Trophoblast cell (in vitro differentiated cells and primary cell): ENCODE measurements at regions not wholly inside any gene's neighbourhood (a gene's known extent, or its start where the extent isn't known, plus 50 kb on each side); places are given as distances from the start of the nearest gene placed in this dataset.
"Not testable (repeated sequence)": the region's sequence is repeated elsewhere in the genome, so short reads cannot be mapped to it uniquely, and the experiment has no call there.

ENCODE experiments used
- DNase-seq, 2 donors: peaks; one replicate each; pipeline ENCODE4 v3.0.0-alpha.2; 2016
- H2AFZ ChIP-seq: 2 replicates; pipeline ENCODE4 v1.6.1; 2013; ENCODE audit warnings: low read length, moderate library complexity, mild to moderate bottlenecking; ENCODE audit not compliant: insufficient read depth, poor library complexity
- H2AK5ac ChIP-seq: 2 replicates; pipeline ENCODE4 v1.6.1; 2013; ENCODE audit warnings: mild to moderate bottlenecking, low read length
- H2BK120ac ChIP-seq: 2 replicates; pipeline ENCODE4 v1.6.1; 2013; ENCODE audit warnings: low read length, mild to moderate bottlenecking, moderate library complexity; ENCODE audit not compliant: insufficient read depth, poor library complexity
- H2BK12ac ChIP-seq: 2 replicates; pipeline ENCODE4 v1.6.1; 2013; ENCODE audit warnings: mild to moderate bottlenecking, low read length, moderate library complexity
- H2BK5ac ChIP-seq: 2 replicates; pipeline ENCODE4 v1.6.1; 2013; ENCODE audit warnings: low read length, low read depth, moderate library complexity, mild to moderate bottlenecking; ENCODE audit not compliant: poor library complexity
- H3K14ac ChIP-seq: 2 replicates; pipeline ENCODE4 v1.6.1; 2013; ENCODE audit warnings: mild to moderate bottlenecking, low read length
- H3K18ac ChIP-seq: 2 replicates; pipeline ENCODE4 v1.6.1; 2013; ENCODE audit warnings: mild to moderate bottlenecking, low read length
- H3K23ac ChIP-seq: 2 replicates; pipeline ENCODE4 v1.6.1; 2013; ENCODE audit warnings: low read length
- H3K27ac ChIP-seq: 2 replicates; pipeline ENCODE4 v1.5.1; 2013; ENCODE audit warnings: low read depth, mild to moderate bottlenecking, inconsistent platforms, low read length, moderate library complexity
- H3K27me3 ChIP-seq: 2 replicates; pipeline ENCODE4 v1.6.1; 2013; ENCODE audit warnings: inconsistent platforms, mild to moderate bottlenecking, low read length, moderate library complexity; ENCODE audit not compliant: insufficient read depth
- H3K36me3 ChIP-seq, 2 experiments: 1 replicate in 1 of 2; 2 replicates in 1 of 2; pipeline ENCODE4 v1.6.1; 2013; ENCODE audit warnings: low read length in 2 of 2, mild to moderate bottlenecking in 2 of 2, moderate library complexity in 1 of 2; ENCODE audit not compliant: insufficient read depth in 2 of 2, control insufficient read depth in 1 of 2
- H3K4ac ChIP-seq: 2 replicates; pipeline ENCODE4 v1.6.1; 2013; ENCODE audit warnings: low read depth, mild to moderate bottlenecking, low read length, moderate library complexity
- H3K4me1 ChIP-seq, 2 experiments: 1 replicate in 1 of 2; 2 replicates in 1 of 2; pipeline ENCODE4 v1.6.1; 2013; ENCODE audit warnings: low read length in 2 of 2, mild to moderate bottlenecking in 2 of 2, moderate library complexity in 1 of 2; ENCODE audit not compliant: insufficient read depth in 2 of 2, control insufficient read depth in 1 of 2
- H3K4me2 ChIP-seq: 2 replicates; pipeline ENCODE4 v1.6.1; 2013; ENCODE audit warnings: inconsistent platforms, mild to moderate bottlenecking, low read length, moderate library complexity
- H3K4me3 ChIP-seq: 2 replicates; pipeline ENCODE4 v1.5.1; 2013; ENCODE audit warnings: mild to moderate bottlenecking, low read depth, low read length, inconsistent platforms
- H3K79me1 ChIP-seq: one replicate; pipeline ENCODE4 v1.6.1; 2013; ENCODE audit warnings: low read length
- H3K79me2 ChIP-seq: 2 replicates; pipeline ENCODE4 v1.6.1; 2013; ENCODE audit warnings: low read length, mild to moderate bottlenecking; ENCODE audit not compliant: control insufficient read depth, insufficient read depth, poor library complexity
- H3K9ac ChIP-seq: 2 replicates; pipeline ENCODE4 v1.6.1; 2013; ENCODE audit warnings: mild to moderate bottlenecking, low read length
- H3K9me3 ChIP-seq: 2 replicates; pipeline ENCODE4 v1.6.1; 2013; ENCODE audit warnings: low read depth, mild to moderate bottlenecking, control low read depth, inconsistent platforms, low read length; ENCODE audit not compliant: insufficient read depth
- H4K12ac ChIP-seq: 2 replicates; pipeline ENCODE4 v1.6.1; 2013; ENCODE audit warnings: low read depth, mild to moderate bottlenecking, low read length, moderate library complexity
- H4K8ac ChIP-seq: 2 replicates; pipeline ENCODE4 v1.6.1; 2013; ENCODE audit warnings: low read depth, mild to moderate bottlenecking, low read length, moderate library complexity
- H4K91ac ChIP-seq: one replicate; pipeline ENCODE4 v1.6.1; 2013; ENCODE audit warnings: low read depth, mild to moderate bottlenecking, low read length, moderate library complexity
- WGBS: extraction: QIAGEN DNeasy Blood & Tissue Kit; methylation state at CpG from one replicate; pipeline ENCODE4 v1.1.7; 2013; ENCODE audit warnings: missing lambda C conversion rate; ENCODE audit not compliant: insufficient read length, insufficient coverage; ENCODE audit errors: extremely low coverage; 5-methylcytosine and 5-hydroxymethylcytosine counted together

DNA sequence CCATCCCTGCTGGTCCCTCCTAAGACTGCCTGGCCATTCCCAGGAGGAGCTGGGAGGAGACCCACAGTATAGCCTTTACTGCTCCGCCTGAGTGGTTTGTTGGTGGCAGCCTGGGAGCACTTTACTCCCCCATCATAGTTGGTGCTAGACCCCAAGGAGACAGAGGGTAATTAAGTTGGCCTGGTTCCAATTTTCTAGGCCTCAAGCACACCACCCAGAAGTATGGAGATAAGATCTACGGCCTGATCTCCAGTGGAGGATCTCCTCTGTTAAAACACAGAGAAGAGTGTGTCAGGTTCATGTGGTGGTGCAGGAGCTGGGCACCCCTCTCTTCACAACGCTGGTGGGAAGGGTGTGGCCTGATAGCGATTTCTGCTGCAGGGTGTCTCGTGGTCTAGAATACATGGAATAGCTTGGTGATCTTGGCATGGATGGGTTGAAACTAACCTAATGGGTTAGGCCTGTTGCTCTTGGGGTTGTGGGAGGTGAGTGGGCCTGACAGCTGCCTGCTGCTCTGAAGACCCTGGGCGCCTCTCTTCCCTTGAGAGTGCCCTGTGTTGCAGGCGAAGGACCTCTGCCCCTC is 68.5 kb downstream of the FASLG start:
- Histone ChIP-seq H2BK12ac (peak overlapping the region; percentile 12), H3K4ac (peak overlapping the region; percentile 8), H3K4me1 (peaks cover 0 to 9% of the 10 kb centered on the region in 2 experiments), H3K79me2 (no peaks in the 10 kb centered on the region), H4K91ac (no peak overlapping the region), H3K9me3 (peaks cover 8% of the 10 kb centered on the region), H2BK5ac (no peak overlapping the region), H3K27ac (no peak overlapping the region), H3K9ac (no peak overlapping the region), H3K4me2 (no peak overlapping the region), H3K23ac (no peak overlapping the region), H2AFZ (no peak overlapping the region), H4K8ac (no peak overlapping the region), H3K4me3 (no peak overlapping the region), H3K18ac (peak overlapping the region; percentile 25), H2BK120ac (no peak overlapping the region), H4K12ac (no peak overlapping the region), H2AK5ac (peak overlapping the region; percentile 53), H3K36me3 (peaks cover 2 to 3% of the 10 kb centered on the region in 2 experiments), H3K27me3 (no peaks in the 10 kb centered on the region), H3K79me1 (peaks cover 13% of the 10 kb centered on the region), H3K14ac (peak overlapping the region; percentile 26)
- no peak for DNase-seq
- WGBS: no CpG with 5 or more reads among the region's 7 CpGs

DNA sequence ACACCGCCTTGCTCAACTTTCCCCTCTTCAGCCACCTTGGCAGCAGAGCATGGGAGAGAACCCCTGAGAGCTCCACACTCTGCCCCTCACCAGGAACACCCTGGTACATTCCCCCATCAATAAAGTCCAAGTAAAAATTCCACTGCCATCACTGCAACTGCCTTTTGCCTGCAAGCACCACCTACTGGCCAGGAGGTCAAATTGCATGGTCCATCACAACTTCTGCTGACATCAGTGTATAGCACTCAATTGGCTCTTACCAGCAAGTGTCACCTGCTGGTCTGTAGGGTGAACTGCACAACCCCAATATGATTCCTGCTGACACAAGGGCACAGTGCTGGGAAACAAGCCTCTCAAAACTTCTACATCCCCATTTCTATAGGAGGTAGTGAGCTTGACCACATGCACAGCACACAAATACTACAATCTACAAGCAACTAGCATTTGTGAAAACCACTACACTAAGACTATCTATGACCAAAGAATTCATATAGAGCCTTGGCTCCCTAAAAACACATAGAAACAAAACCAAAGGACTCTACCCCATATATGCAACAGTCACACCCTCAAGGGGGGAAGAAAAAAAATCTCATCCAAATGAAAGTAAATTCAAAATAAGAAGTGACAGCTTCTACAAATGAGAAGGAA is 69.2 kb downstream of the FASLG start:
- Histone ChIP-seq H2BK120ac (no peak overlapping the region), H3K27ac (no peak overlapping the region)
- no CpG with 5 or more reads among the region's 1 CpG for WGBS

DNA sequence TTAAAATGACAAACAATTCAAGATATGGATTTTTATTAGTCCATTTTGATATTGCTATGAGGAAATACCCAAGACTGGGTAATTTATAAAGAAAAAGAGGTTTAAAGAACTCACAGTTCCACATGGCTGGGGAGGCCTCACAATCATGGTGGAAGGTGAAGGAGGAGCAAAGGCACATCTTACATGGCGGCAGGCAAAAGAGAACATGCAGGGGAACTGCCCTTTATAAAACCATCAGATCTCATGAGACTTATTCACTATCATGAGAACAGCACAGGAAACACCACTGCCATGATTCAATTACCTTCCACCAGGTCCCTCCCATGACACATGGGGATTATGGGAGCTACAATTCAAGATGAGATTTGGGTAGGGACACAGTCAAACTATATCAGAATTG is 69.8 kb downstream of the FASLG start:
- WGBS: no CpG with 5 or more reads among the region's 1 CpG
- H3K4me3 ChIP-seq, H3K14ac ChIP-seq: not testable (repeated sequence)

More for the DNA sequence above, 69.2 kb downstream of the FASLG start:
- H4K12ac ChIP-seq: no peak overlapping the region
- H4K91ac ChIP-seq: no peak overlapping the region
- H4K8ac ChIP-seq: no peak overlapping the region
- H3K36me3 ChIP-seq: peaks cover 2 to 3% of the 10 kb centered on the region in 2 experiments
- no peak overlapping the region for H3K4ac ChIP-seq
- no peak overlapping the region for H3K18ac ChIP-seq
- H3K14ac ChIP-seq: no peak overlapping the region
- H3K9ac ChIP-seq: no peak overlapping the region
- H3K4me3 ChIP-seq: no peak overlapping the region
- H3K79me1 ChIP-seq: peaks cover 6% of the 10 kb centered on the region
- peak overlapping the region; percentile 12 for H2BK12ac ChIP-seq
- no peak overlapping the region for H2AFZ ChIP-seq
- H3K4me2 ChIP-seq: no peak overlapping the region
- peaks cover 0 to 6% of the 10 kb centered on the region in 2 experiments for H3K4me1 ChIP-seq
- H2AK5ac ChIP-seq: no peak overlapping the region
- peak; percentile 16 to 59 for DNase-seq
- peaks cover 8% of the 10 kb centered on the region for H3K9me3 ChIP-seq
- H3K79me2 ChIP-seq: no peaks in the 10 kb centered on the region
- H3K27me3 ChIP-seq: no peaks in the 10 kb centered on the region
- no peak overlapping the region for H3K23ac ChIP-seq
- no peak overlapping the region for H2BK5ac ChIP-seq

DNA sequence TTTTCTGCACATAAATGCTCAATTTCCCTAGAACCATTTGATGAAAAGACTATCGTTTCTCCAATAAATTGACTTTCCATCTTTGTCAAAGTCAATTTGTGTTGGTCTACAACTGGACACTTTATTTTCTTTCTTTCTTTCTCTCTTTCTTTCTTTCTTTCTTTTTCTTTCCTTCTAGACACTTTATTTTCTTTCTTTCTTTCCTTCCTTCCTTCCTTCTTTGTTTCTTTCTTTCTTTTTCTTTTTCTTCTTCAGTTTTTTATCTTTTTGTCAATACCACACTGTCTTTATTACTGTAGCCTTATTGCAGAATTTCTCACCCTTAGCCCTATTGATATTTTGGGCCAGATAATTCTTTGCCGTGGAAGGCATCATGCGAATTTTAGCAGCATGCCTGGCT is 73.5 kb downstream of the FASLG start:
- H3K18ac ChIP-seq: no peak overlapping the region
- H2BK120ac ChIP-seq: no peak overlapping the region
- H3K9ac ChIP-seq: no peak overlapping the region
- H3K4me2 ChIP-seq: no peak overlapping the region
- H2AFZ ChIP-seq: no peak overlapping the region
- WGBS: no CpG with 5 or more reads among the region's 3 CpGs
- H3K23ac ChIP-seq: no peak overlapping the region
- H4K12ac ChIP-seq: no peak overlapping the region
- no peaks in the 10 kb centered on the region for H3K4me1 ChIP-seq
- H3K36me3 ChIP-seq: peaks cover 2 to 3% of the 10 kb centered on the region in 2 experiments
- no peak for DNase-seq
- H3K79me1 ChIP-seq: peaks cover 3% of the 10 kb centered on the region
- H3K4me3 ChIP-seq: no peak overlapping the region
- no peak overlapping the region for H3K4ac ChIP-seq
- no peak overlapping the region for H2BK5ac ChIP-seq
- no peaks in the 10 kb centered on the region for H3K27me3 ChIP-seq
- H3K9me3 ChIP-seq: peaks cover 6% of the 10 kb centered on the region
- H2BK12ac ChIP-seq: no peak overlapping the region
- no peak overlapping the region for H3K14ac ChIP-seq
- no peaks in the 10 kb centered on the region for H3K79me2 ChIP-seq
- H4K91ac ChIP-seq: no peak overlapping the region
- H4K8ac ChIP-seq: no peak overlapping the region
- H3K27ac ChIP-seq: no peak overlapping the region
- H2AK5ac ChIP-seq: no peak overlapping the region

More for the DNA sequence above, 69.8 kb downstream of the FASLG start:
- H4K91ac ChIP-seq, H3K4me1 ChIP-seq, H2AK5ac ChIP-seq, H3K27ac ChIP-seq, H4K8ac ChIP-seq, H3K23ac ChIP-seq, H2AFZ ChIP-seq, H3K4me2 ChIP-seq, H3K9me3 ChIP-seq, H4K12ac ChIP-seq, H3K9ac ChIP-seq, H3K36me3 ChIP-seq, H2BK120ac ChIP-seq, H3K79me1 ChIP-seq, H3K79me2 ChIP-seq, H3K18ac ChIP-seq, H2BK12ac ChIP-seq, H3K4ac ChIP-seq, H2BK5ac ChIP-seq, DNase-seq, H3K27me3 ChIP-seq: not testable (repeated sequence)
